ENCODE measurements at regions not wholly inside any gene's neighbourhood (a gene's known extent, or its start where the extent isn't known, plus 50 kb on each side); places are given as distances from the start of the nearest gene placed in this dataset.

DNA sequence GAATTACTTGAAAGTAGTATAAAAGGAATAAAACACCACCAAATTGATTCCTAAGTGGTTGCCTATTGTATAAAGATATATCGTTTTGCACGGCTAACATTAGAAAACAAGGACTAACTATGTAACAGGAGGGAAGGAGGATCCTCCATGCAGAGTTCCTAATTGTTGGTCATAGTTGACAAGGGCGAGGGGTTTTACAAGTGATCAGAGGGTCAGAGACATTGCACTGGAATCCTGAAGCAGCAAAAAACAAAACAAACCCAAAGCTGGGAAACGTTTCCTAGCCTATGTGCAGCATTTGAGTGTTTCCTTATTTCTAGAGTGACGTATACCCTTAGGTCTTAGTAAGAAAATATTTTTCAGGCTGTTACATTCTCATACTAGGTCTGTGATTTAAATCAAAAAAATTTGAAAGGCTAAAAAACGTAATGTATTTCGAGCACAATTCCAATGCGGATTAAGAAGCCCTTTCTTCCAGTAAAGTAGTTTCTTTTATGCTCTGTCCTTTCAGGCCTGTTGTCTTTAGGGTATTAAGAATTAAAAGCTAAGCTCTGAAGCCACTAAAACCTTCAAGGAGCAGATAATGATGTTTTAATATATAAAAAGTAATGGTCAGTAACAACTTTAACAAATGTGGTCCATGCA lies 373.8 kb upstream of the MMS22L start:
- Histone ChIP-seq H3K27me3 (ENCODE audit: low read length) (no peaks in the 10 kb centered on the region), H4K20me1 (ENCODE audit: low read depth, low read length) (no peaks in the 10 kb centered on the region), H3K9me2 (replicated peaks; ENCODE audit: insufficient read depth, low read length) (no peaks in the 10 kb centered on the region), H3K9me3 (ENCODE audit: insufficient read depth, low read length) (no peaks in the 10 kb centered on the region), H3F3A (ENCODE audit: insufficient read depth) (no peaks in the 10 kb centered on the region), H2AFZ (ENCODE audit: low read depth, low read length, severe bottlenecking) (no peak overlapping the region), H3K36me3 (ENCODE audit: low read length) (no peaks in the 10 kb centered on the region), H3K4me2 (ENCODE audit: low read depth, low read length, poor library complexity, severe bottlenecking) (no peak overlapping the region), H3K4me3 (ENCODE audit: insufficient read depth, low read length, poor library complexity, severe bottlenecking) (no peak overlapping the region), H3K79me2 (ENCODE audit: insufficient read depth, low read length) (no peaks in the 10 kb centered on the region), H3K27ac (ENCODE audit: low read depth, low read length) (no peak overlapping the region), H3K9ac (ENCODE audit: low read length) (no peak overlapping the region)
- TF ChIP-seq EZH2phosphoT487 (conservative IDR thresholded peaks at IDR 0.05; ENCODE audit: low read length) = no peak
- TF ChIP-seq, protein P1, sequence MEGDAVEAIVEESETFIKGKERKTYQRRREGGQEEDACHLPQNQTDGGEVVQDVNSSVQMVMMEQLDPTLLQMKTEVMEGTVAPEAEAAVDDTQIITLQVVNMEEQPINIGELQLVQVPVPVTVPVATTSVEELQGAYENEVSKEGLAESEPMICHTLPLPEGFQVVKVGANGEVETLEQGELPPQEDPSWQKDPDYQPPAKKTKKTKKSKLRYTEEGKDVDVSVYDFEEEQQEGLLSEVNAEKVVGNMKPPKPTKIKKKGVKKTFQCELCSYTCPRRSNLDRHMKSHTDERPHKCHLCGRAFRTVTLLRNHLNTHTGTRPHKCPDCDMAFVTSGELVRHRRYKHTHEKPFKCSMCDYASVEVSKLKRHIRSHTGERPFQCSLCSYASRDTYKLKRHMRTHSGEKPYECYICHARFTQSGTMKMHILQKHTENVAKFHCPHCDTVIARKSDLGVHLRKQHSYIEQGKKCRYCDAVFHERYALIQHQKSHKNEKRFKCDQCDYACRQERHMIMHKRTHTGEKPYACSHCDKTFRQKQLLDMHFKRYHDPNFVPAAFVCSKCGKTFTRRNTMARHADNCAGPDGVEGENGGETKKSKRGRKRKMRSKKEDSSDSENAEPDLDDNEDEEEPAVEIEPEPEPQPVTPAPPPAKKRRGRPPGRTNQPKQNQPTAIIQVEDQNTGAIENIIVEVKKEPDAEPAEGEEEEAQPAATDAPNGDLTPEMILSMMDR (IDR thresholded peaks at IDR 0.05; ENCODE audit: insufficient read depth, low read length, poor library complexity, severe bottlenecking) = no peak

DNA sequence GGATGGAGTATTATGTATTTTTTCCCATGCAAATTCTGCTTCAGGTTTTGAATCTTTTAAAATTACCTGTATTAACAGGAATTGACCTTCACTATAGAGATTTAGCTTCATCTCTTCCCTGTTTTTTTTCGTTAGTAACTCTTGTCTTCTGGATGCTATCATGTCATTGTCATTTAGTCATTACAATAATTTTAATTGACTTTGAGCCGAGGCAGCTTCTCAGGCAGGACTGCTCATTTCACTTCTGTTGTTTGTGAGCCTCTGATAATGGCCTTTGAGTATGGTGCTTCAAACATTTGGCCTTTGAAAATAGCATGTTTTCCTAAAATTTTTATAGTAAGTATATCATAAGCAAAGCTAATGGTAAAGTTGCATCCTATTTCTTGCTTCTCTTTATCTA lies 375.1 kb upstream of the MMS22L start:
- H3K9ac ChIP-seq (ENCODE audit: low read length) = no peak overlapping the region
- H3K27me3 ChIP-seq (ENCODE audit: low read length) = no peaks in the 10 kb centered on the region
- H3K4me2 ChIP-seq (ENCODE audit: low read depth, low read length, poor library complexity, severe bottlenecking) = no peak overlapping the region
- TF ChIP-seq, protein P1 (IDR thresholded peaks at IDR 0.05; ENCODE audit: insufficient read depth, low read length, poor library complexity, severe bottlenecking) = no peak
- no peaks in the 10 kb centered on the region for H3K79me2 ChIP-seq (ENCODE audit: insufficient read depth, low read length)
- H3K27ac ChIP-seq (ENCODE audit: low read depth, low read length) = no peak overlapping the region
- no peak overlapping the region for H3K4me3 ChIP-seq (ENCODE audit: insufficient read depth, low read length, poor library complexity, severe bottlenecking)
- H3K36me3 ChIP-seq (ENCODE audit: low read length) = no peaks in the 10 kb centered on the region
- H3K9me2 ChIP-seq (replicated peaks; ENCODE audit: insufficient read depth, low read length) = no peaks in the 10 kb centered on the region
- H4K20me1 ChIP-seq (ENCODE audit: low read depth, low read length) = no peaks in the 10 kb centered on the region
- H3K9me3 ChIP-seq (ENCODE audit: insufficient read depth, low read length) = no peaks in the 10 kb centered on the region
- H3F3A ChIP-seq (ENCODE audit: insufficient read depth) = no peaks in the 10 kb centered on the region
- H2AFZ ChIP-seq (ENCODE audit: low read depth, low read length, severe bottlenecking) = no peak overlapping the region

DNA sequence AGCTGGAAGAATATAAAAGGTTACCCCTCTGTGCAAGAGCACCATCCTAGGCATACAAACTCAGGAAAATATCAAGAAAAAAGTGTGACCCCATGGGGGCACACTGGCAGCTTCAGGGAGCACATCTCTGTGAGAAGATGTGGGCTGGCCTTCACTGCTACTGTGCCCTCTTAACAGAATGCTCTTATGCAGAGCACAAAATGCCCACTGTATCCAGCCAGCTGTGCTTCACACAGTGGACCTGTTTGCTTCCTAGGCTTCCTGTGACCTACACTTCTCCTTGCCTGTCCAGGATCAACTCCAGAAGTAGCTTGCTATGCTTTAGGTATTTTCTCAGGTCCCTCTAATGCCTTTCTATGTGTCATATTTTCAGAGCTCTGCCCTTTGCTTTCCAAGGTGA lies 380.2 kb upstream of the MMS22L start:
- H3K4me2 ChIP-seq (ENCODE audit: low read depth, low read length, poor library complexity, severe bottlenecking) = no peak overlapping the region
- H3F3A ChIP-seq (ENCODE audit: insufficient read depth) = no peaks in the 10 kb centered on the region
- H3K9me3 ChIP-seq (ENCODE audit: insufficient read depth, low read length) = no peaks in the 10 kb centered on the region
- no peak for TF ChIP-seq EZH2phosphoT487 (conservative IDR thresholded peaks at IDR 0.05; ENCODE audit: low read length)
- TF ChIP-seq, protein P1 (IDR thresholded peaks at IDR 0.05; ENCODE audit: insufficient read depth, low read length, poor library complexity, severe bottlenecking) = no peak
- no peaks in the 10 kb centered on the region for H3K36me3 ChIP-seq (ENCODE audit: low read length)
- no peak overlapping the region for H2AFZ ChIP-seq (ENCODE audit: low read depth, low read length, severe bottlenecking)
- H3K27me3 ChIP-seq (ENCODE audit: low read length) = no peaks in the 10 kb centered on the region
- no peaks in the 10 kb centered on the region for H4K20me1 ChIP-seq (ENCODE audit: low read depth, low read length)
- H3K9ac ChIP-seq (ENCODE audit: low read length) = no peak overlapping the region
- no peaks in the 10 kb centered on the region for H3K79me2 ChIP-seq (ENCODE audit: insufficient read depth, low read length)
- H3K27ac ChIP-seq (ENCODE audit: low read depth, low read length) = no peak overlapping the region
- H3K4me3 ChIP-seq (ENCODE audit: insufficient read depth, low read length, poor library complexity, severe bottlenecking) = no peak overlapping the region
- no peaks in the 10 kb centered on the region for H3K9me2 ChIP-seq (replicated peaks; ENCODE audit: insufficient read depth, low read length)
